AG10803 (cell line): ENCODE measurements at regions not wholly inside any gene's neighbourhood (a gene's known extent, or its start where the extent isn't known, plus 50 kb on each side); places are given as distances from the start of the nearest gene placed in this dataset.

Experiments used
- DNase-seq: peaks from one replicate; pipeline ENCODE4 v3.0.0; 2010; ENCODE audit warnings: low read depth
- H3K4me3 ChIP-seq: 2 replicates; pipeline ENCODE4 v1.5.1; 2011; ENCODE audit warnings: mild to moderate bottlenecking, low read length, control low read depth
- CTCF ChIP-seq: conservative IDR thresholded peaks from 2 replicates; pipeline ENCODE4 v1.5.1; 2011; ENCODE audit warnings: mild to moderate bottlenecking, low read length, control low read depth, inconsistent platforms

GRCh38 chr13:37485756-37486155, 112.8 kb downstream of the POSTN start:
- TF ChIP-seq CTCF = no peak
- H3K4me3 ChIP-seq = peak overlapping the region; percentile 26

GRCh38 chr13:37484056-37484455, 114.5 kb downstream of the POSTN start:
- peak; percentile 76 for DNase-seq
- H3K4me3 ChIP-seq = no peak overlapping the region
- no peak for TF ChIP-seq CTCF

More at GRCh38 chr13:37485756-37486155, 112.8 kb downstream of the POSTN start:
- DNase-seq = peak; percentile 65

GRCh38 chr13:37482331-37482730, 116.2 kb downstream of the POSTN start:
- no peak for TF ChIP-seq CTCF
- no peak overlapping the region for H3K4me3 ChIP-seq
- DNase-seq = no peak

- no peak for DNase-seq
- no peak for TF ChIP-seq CTCF
Observed at GRCh38 chr13:37481885-37482227, 116.7 kb downstream of the POSTN start.

GRCh38 chr13:37481011-37481884, 117.3 kb downstream of the POSTN start:
- peak; percentile 87 for DNase-seq
- TF ChIP-seq CTCF = no peak
- H3K4me3 ChIP-seq = no peak overlapping the region

More at GRCh38 chr13:37481885-37482227, 116.7 kb downstream of the POSTN start:
- no peak overlapping the region for H3K4me3 ChIP-seq

GRCh38 chr13:37479916-37480315, 118.7 kb downstream of the POSTN start:
- H3K4me3 ChIP-seq = no peak overlapping the region
- TF ChIP-seq CTCF = no peak
- peak; percentile 43 for DNase-seq

GRCh38 chr13:37476874-37477273, 121.7 kb downstream of the POSTN start:
- TF ChIP-seq CTCF = no peak
- H3K4me3 ChIP-seq = no peak overlapping the region
- peak; percentile 49 for DNase-seq
